ENCODE measurements at regions not wholly inside any gene's neighbourhood (a gene's known extent, or its start where the extent isn't known, plus 50 kb on each side); places are given as distances from the start of the nearest gene placed in this dataset.
"Not testable (repeated sequence)": the region's sequence is repeated elsewhere in the genome, so short reads cannot be mapped to it uniquely, and the experiment has no call there.

GRCh38 chr5:119897537-119898370 lies 268.4 kb downstream of the FAM170A start:
- DNase-seq, result no peak

GRCh38 chr5:119899981-119900380 lies 270.6 kb downstream of the FAM170A start:
- DNase-seq, result no peak

GRCh38 chr5:119902593-119902992 lies 273.2 kb downstream of the FAM170A start:
- no peak for DNase-seq

DNA sequence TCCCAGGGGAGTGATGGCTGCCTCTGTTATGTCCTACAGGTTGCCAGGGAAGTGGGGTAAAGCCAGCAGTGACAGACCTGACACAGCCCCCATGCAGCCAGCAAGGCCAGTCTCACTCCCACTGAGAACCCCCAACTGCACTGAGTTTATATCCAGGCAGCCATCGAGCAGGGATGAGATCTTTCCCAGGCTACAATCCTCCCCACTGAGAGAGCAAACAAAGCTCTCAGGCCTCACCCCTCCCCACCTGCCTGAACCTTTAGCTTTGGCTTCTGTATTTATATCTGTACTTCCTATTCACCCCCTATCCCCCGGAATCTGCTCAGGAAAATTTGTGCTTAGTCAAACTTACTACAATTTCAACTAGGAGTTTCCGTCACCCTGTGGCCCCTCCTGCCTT lies 284.1 kb downstream of the FAM170A start:
- no peak for DNase-seq

DNA sequence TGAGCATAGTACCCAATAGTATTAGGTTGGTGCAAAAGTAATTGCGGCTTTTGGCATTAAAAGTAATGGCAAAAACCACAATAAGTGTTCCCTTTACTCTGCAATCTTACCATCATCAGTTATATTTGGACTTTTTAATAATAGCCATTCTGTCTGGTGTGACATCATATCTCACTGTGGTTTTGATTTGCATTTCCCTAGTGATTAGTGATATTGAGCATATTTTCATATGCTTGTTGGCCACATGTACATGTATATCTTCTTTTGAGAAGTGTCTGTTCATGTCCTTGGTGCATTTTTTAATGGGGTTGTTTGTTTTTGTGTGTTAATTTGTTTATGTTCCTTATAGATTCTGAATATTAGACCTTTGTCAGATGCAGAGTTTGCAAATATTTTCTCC lies 289.9 kb downstream of the FAM170A start:
- no peak for DNase-seq

- DNase-seq, result no peak
Measured at GRCh38 chr5:119926301-119926700, 296.9 kb downstream of the FAM170A start.

DNA sequence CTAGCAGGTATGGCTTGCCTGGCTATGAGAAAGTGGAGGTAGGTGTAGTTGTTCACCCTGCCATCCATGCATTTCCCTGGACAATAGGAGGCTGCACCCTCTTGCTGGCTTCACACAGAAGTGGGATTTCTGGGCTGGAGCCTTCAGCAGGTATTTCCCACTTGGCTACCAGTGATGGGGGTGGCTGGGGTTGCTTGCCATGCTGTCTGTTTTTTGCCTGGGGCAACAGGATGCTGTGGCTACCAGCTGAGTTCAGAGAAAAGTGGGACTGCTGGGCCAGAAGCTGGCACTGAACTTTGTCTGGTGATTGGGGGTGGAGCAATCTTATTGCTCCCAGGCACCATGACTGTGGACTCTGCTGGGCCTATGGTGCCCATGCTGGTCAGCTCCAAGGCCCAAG lies 299.6 kb downstream of the FAM170A start:
- no peak for DNase-seq

- no peak for DNase-seq
Measured at GRCh38 chr5:119930490-119930889, 301.1 kb downstream of the FAM170A start.

DNA sequence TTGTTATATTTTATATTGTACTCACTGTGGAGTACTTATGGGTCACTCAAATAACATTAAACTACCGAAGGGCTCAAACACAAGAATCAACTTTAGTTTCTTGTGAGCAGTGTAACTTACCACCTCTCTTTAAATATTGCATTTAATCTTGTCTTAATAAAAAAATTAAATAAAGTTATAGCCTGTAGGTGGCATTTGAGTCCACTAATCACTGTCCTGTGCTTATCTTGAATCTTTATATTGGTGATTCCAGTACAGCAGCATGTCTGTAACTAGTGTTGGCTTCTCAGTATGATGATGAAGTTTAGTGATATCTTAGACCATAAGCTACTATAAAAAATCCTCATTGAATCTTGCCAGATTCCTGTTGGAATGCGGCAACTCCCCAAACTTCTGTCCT lies 313.8 kb downstream of the FAM170A start:
- no peak for DNase-seq

DNA sequence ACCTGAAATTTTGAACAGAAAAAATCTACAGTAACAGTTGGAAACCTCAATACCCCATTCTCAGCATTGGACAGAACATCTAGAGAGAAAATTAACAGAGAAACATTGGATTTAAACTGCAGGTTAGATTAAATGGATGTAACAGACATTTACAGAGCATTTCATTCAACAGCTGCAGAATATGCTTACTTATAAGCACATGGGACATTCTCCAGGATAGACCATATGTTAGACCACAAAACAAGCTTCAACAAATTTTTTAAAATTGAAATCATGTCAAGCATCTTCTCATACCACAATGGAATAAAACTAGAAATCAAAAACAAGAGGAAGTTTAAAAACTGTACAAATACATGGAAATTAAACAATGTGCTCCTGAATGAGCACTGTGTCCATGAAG lies 316.3 kb downstream of the FAM170A start:
- no peak for DNase-seq

- DNase-seq, result no peak
Measured at GRCh38 chr5:119948162-119948561, 318.8 kb downstream of the FAM170A start.

DNA sequence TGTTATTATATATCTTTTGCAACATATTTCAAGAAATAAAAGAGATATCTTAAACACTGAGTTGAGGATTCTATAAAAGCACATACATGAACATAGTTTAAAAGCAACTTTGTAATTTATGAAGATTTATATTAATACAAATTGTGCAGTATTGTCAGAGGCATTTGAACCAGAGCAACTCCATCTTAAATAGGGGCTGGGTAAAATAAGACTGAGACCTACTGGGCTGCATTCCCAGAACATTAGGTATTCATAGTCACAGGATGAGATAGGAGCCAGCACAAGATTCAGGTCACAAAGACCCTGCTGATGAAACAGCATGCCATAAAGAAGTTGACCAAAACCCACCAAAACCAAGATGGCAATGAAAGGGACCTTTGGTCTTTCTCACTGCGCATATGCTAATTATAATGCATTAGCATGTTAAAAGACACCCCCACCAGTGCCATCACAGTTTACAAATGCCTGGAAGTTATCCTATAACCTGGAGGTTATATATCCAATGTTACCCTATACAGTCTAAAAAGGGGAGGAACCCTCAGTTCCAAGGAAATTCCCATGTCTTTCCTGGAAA lies 320.2 kb downstream of the FAM170A start:
- DNase-seq, result no peak

DNA sequence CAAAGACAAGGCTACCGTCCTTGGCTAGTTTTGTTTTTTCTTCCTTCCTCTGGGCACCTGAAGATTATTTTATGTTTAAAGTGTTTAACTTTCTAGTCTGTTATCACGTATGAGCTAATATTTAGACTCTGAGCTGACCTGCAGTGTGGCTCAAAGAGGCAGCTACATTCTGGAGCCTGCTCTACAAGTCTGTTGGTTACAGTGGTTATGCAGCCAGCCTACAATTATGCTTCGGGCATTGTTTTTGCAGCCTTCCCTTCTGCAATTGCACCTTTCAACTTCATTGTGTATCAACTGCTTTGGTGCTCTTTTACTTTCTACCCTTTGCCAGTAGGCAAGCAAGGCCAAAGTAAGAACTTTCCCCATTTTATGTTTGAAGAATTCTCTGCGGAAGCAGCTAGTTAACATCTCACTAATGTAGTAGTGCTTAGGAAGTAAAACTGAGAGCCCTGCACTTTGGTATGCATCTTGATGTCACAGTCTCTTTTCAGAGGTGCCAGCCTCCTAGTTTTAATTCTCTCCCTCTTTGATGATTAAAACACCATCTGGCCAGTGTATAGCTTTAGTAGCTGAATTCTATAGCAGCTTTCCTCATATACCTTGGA lies 322.1 kb downstream of the FAM170A start:
- no peak for DNase-seq

- no peak for DNase-seq
Measured at GRCh38 chr5:119953474-119953873, 324.1 kb downstream of the FAM170A start.

GRCh38 chr5:119954106-119954505 lies 324.7 kb downstream of the FAM170A start:
- DNase-seq, result no peak

DNA sequence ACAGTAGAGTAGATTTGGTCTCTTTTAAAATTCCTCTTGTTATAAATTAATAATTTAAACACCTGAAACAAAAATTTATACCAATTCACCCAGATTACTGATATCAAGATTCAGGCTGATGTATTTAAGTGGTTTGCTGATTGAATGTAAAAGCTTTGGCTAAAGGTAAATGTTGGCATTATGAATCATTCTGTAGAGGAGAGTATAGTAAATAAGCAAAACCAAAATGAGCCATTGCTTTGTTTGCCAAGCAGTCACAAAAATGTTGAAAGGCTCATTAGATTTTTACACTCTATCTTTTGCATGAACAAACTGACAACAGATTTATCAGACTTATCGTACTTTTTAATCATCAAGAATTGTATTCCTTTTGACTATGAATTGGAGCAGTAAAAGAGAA lies 332.6 kb downstream of the FAM170A start:
- no peak for DNase-seq

DNA sequence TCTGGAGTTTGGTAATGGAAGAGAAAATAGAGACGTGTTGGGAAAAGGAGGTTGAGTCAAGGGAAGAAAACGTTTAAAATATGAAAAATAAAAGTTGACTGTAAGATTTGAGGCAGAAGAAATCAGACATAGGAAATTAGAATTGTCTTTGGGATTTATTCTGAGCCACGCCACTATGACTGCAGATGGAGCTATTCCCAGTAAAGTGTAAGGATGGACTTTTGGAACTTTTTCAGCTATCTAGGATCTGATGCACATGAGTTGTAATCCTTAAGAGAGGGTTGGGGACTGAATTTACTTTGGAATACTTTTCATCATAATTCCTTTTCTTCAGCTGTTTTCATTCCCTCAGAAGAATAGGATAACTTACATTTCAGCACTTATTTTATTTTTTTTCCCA lies 336.7 kb downstream of the FAM170A start:
- DNase-seq, result no peak

- DNase-seq, result no peak
Measured at GRCh38 chr5:119968690-119969089, 339.3 kb downstream of the FAM170A start.

- not testable (repeated sequence) for DNase-seq
Measured at GRCh38 chr5:119987077-119987476, 357.7 kb downstream of the FAM170A start.

DNA sequence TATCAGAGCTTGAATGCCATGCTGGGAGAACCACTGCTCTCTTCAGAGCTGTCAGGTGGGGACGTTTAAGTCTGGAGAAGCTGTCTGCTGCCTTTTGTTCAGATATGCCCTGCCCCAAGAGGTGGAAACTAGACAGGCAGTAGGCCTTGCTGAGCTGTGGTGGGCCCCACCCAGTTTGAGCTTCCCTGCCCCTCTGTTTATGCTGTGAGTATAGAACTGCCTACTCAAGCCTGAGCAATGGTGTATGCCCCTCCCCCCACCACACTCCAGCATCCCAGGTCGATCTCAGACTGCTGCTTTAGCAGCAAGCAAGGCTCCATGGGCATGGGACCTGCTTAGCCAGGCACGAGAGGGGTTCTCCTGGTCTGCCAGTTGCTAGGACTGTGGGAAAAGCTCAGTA lies 362.3 kb downstream of the FAM170A start:
- DNase-seq, result no peak

DNA sequence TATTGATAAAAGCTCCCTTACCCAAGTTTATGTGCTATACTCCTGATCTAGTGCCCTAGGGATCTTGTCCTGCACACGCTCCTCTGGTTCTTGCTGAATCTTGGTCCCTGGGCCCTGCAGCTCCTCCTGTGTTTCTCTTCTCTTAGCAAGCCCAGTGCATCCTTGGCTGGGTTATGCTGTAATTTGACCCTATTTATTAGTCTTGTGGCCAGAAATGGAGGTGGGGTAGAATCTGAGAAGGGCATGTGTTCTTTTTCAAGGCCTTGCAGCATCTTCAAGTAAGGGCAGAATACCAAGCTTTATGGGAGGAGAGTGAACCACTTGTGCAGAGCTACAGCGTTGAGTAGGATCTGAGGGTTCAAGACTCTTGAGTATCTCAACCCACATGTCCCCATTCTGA lies 366.8 kb downstream of the FAM170A start:
- DNase-seq, result no peak

- DNase-seq, result no peak
Measured at GRCh38 chr5:120007598-120007997, 378.2 kb downstream of the FAM170A start.

GRCh38 chr5:120012431-120012830 lies 383.1 kb downstream of the FAM170A start:
- no peak for DNase-seq

GRCh38 chr5:120014535-120014934 lies 385.2 kb downstream of the FAM170A start:
- no peak for DNase-seq

Measured in NCI-H1436 (cell line).